ENCODE measurements at regions not wholly inside any gene's neighbourhood (a gene's known extent, or its start where the extent isn't known, plus 50 kb on each side); places are given as distances from the start of the nearest gene placed in this dataset.

GRCh38 chr3:26191556-26191955 is 401.7 kb downstream of the OXSM start:
- Histone ChIP-seq H3K4me1 (ENCODE audit: control insufficient read depth in 2 of 2, insufficient read depth in 2 of 2, low read length in 2 of 2) (no peaks in the 10 kb centered on the region), H3K27ac (ENCODE audit: low read depth in 1 of 2, low read length in 1 of 2) (no peak overlapping the region), H3K27me3 (ENCODE audit: control insufficient read depth in 2 of 2, insufficient read depth in 1 of 2, low read length in 1 of 2) (no peaks in the 10 kb centered on the region), H3K36me3 (ENCODE audit: control insufficient read depth in 2 of 2, insufficient read depth in 2 of 2, low read length in 1 of 2) (no peaks in the 10 kb centered on the region), H3K4me3 (ENCODE audit: low read length in 2 of 2) (no peak overlapping the region), H3K9me3 (ENCODE audit: control insufficient read depth in 2 of 2, insufficient read depth in 1 of 2, low read length in 1 of 2) (no peaks in the 10 kb centered on the region)
- 98% methylated on average over 1 of the region's 1 CpG for WGBS
- DNase-seq (ENCODE audit: low read depth in 6 of 9, low spot score in 9 of 9): no peak

- H3K27ac ChIP-seq (ENCODE audit: low read depth in 1 of 2, low read length in 1 of 2): no peak overlapping the region
- WGBS: 76% methylated on average over 3 of the region's 3 CpGs
- no peaks in the 10 kb centered on the region for H3K27me3 ChIP-seq (ENCODE audit: control insufficient read depth in 2 of 2, insufficient read depth in 1 of 2, low read length in 1 of 2)
- no peaks in the 10 kb centered on the region for H3K36me3 ChIP-seq (ENCODE audit: control insufficient read depth in 2 of 2, insufficient read depth in 2 of 2, low read length in 1 of 2)
- H3K4me1 ChIP-seq (ENCODE audit: control insufficient read depth in 2 of 2, insufficient read depth in 2 of 2, low read length in 2 of 2): no peaks in the 10 kb centered on the region
- no peak for DNase-seq (ENCODE audit: low read depth in 6 of 9, low spot score in 9 of 9)
- H3K9me3 ChIP-seq (ENCODE audit: control insufficient read depth in 2 of 2, insufficient read depth in 1 of 2, low read length in 1 of 2): no peaks in the 10 kb centered on the region
- H3K4me3 ChIP-seq (ENCODE audit: low read length in 2 of 2): no peak overlapping the region
Measured at GRCh38 chr3:26193558-26193957, 403.7 kb downstream of the OXSM start.

GRCh38 chr3:26196781-26197180 is 406.9 kb downstream of the OXSM start:
- Histone ChIP-seq H3K27me3 (ENCODE audit: control insufficient read depth in 2 of 2, insufficient read depth in 1 of 2, low read length in 1 of 2) (no peaks in the 10 kb centered on the region), H3K36me3 (ENCODE audit: control insufficient read depth in 2 of 2, insufficient read depth in 2 of 2, low read length in 1 of 2) (no peaks in the 10 kb centered on the region), H3K4me3 (ENCODE audit: low read length in 2 of 2) (no peak overlapping the region), H3K4me1 (ENCODE audit: control insufficient read depth in 2 of 2, insufficient read depth in 2 of 2, low read length in 2 of 2) (no peaks in the 10 kb centered on the region), H3K27ac (ENCODE audit: low read depth in 1 of 2, low read length in 1 of 2) (no peak overlapping the region), H3K9me3 (ENCODE audit: control insufficient read depth in 2 of 2, insufficient read depth in 1 of 2, low read length in 1 of 2) (no peaks in the 10 kb centered on the region)
- no peak for DNase-seq (ENCODE audit: low read depth in 6 of 9, low spot score in 9 of 9)

- Histone ChIP-seq H3K27me3 (ENCODE audit: control insufficient read depth in 2 of 2, insufficient read depth in 1 of 2, low read length in 1 of 2) (no peaks in the 10 kb centered on the region), H3K9me3 (ENCODE audit: control insufficient read depth in 2 of 2, insufficient read depth in 1 of 2, low read length in 1 of 2) (no peaks in the 10 kb centered on the region), H3K36me3 (ENCODE audit: control insufficient read depth in 2 of 2, insufficient read depth in 2 of 2, low read length in 1 of 2) (no peaks in the 10 kb centered on the region), H3K27ac (ENCODE audit: low read depth in 1 of 2, low read length in 1 of 2) (no peak overlapping the region), H3K4me3 (ENCODE audit: low read length in 2 of 2) (no peak overlapping the region), H3K4me1 (ENCODE audit: control insufficient read depth in 2 of 2, insufficient read depth in 2 of 2, low read length in 2 of 2) (no peaks in the 10 kb centered on the region)
- WGBS: 90% methylated on average over 2 of the region's 2 CpGs
- no peak for DNase-seq (ENCODE audit: low read depth in 6 of 9, low spot score in 9 of 9)
Measured at GRCh38 chr3:26198609-26199008, 408.7 kb downstream of the OXSM start.

- DNase-seq (ENCODE audit: low read depth in 6 of 9, low spot score in 9 of 9): no peak
- Histone ChIP-seq H3K27me3 (ENCODE audit: control insufficient read depth in 2 of 2, insufficient read depth in 1 of 2, low read length in 1 of 2) (no peaks in the 10 kb centered on the region), H3K4me3 (ENCODE audit: low read length in 2 of 2) (no peak overlapping the region), H3K27ac (ENCODE audit: low read depth in 1 of 2, low read length in 1 of 2) (no peak overlapping the region), H3K4me1 (ENCODE audit: control insufficient read depth in 2 of 2, insufficient read depth in 2 of 2, low read length in 2 of 2) (no peaks in the 10 kb centered on the region), H3K9me3 (ENCODE audit: control insufficient read depth in 2 of 2, insufficient read depth in 1 of 2, low read length in 1 of 2) (no peaks in the 10 kb centered on the region), H3K36me3 (ENCODE audit: control insufficient read depth in 2 of 2, insufficient read depth in 2 of 2, low read length in 1 of 2) (no peaks in the 10 kb centered on the region)
- WGBS: 81% methylated on average over 3 of the region's 3 CpGs
Measured at GRCh38 chr3:26202169-26202568, 412.3 kb downstream of the OXSM start.

GRCh38 chr3:26205475-26205874 is 415.6 kb downstream of the OXSM start:
- WGBS: 95% methylated on average over 1 of the region's 1 CpG
- no peak overlapping the region for H3K27ac ChIP-seq (ENCODE audit: low read depth in 1 of 2, low read length in 1 of 2)
- no peaks in the 10 kb centered on the region for H3K27me3 ChIP-seq (ENCODE audit: control insufficient read depth in 2 of 2, insufficient read depth in 1 of 2, low read length in 1 of 2)
- no peaks in the 10 kb centered on the region for H3K9me3 ChIP-seq (ENCODE audit: control insufficient read depth in 2 of 2, insufficient read depth in 1 of 2, low read length in 1 of 2)
- no peaks in the 10 kb centered on the region for H3K36me3 ChIP-seq (ENCODE audit: control insufficient read depth in 2 of 2, insufficient read depth in 2 of 2, low read length in 1 of 2)
- H3K4me1 ChIP-seq (ENCODE audit: control insufficient read depth in 2 of 2, insufficient read depth in 2 of 2, low read length in 2 of 2): no peaks in the 10 kb centered on the region
- no peak for DNase-seq (ENCODE audit: low read depth in 6 of 9, low spot score in 9 of 9)
- no peak overlapping the region for H3K4me3 ChIP-seq (ENCODE audit: low read length in 2 of 2)

GRCh38 chr3:26208201-26208600 is 414.4 kb upstream of the LRRC3B start:
- DNase-seq (ENCODE audit: low read depth in 6 of 9, low spot score in 9 of 9): no peak
- H3K36me3 ChIP-seq (ENCODE audit: control insufficient read depth in 2 of 2, insufficient read depth in 2 of 2, low read length in 1 of 2): no peaks in the 10 kb centered on the region
- WGBS: 91% methylated on average over 4 of the region's 4 CpGs
- no peaks in the 10 kb centered on the region for H3K4me1 ChIP-seq (ENCODE audit: control insufficient read depth in 2 of 2, insufficient read depth in 2 of 2, low read length in 2 of 2)
- H3K27me3 ChIP-seq (ENCODE audit: control insufficient read depth in 2 of 2, insufficient read depth in 1 of 2, low read length in 1 of 2): no peaks in the 10 kb centered on the region
- no peaks in the 10 kb centered on the region for H3K9me3 ChIP-seq (ENCODE audit: control insufficient read depth in 2 of 2, insufficient read depth in 1 of 2, low read length in 1 of 2)
- H3K4me3 ChIP-seq (ENCODE audit: low read length in 2 of 2): no peak overlapping the region
- no peak overlapping the region for H3K27ac ChIP-seq (ENCODE audit: low read depth in 1 of 2, low read length in 1 of 2)

- Histone ChIP-seq H3K4me3 (ENCODE audit: low read length in 2 of 2) (no peak overlapping the region), H3K4me1 (ENCODE audit: control insufficient read depth in 2 of 2, insufficient read depth in 2 of 2, low read length in 2 of 2) (no peaks in the 10 kb centered on the region), H3K27ac (ENCODE audit: low read depth in 1 of 2, low read length in 1 of 2) (no peak overlapping the region), H3K27me3 (ENCODE audit: control insufficient read depth in 2 of 2, insufficient read depth in 1 of 2, low read length in 1 of 2) (no peaks in the 10 kb centered on the region), H3K9me3 (ENCODE audit: control insufficient read depth in 2 of 2, insufficient read depth in 1 of 2, low read length in 1 of 2) (no peaks in the 10 kb centered on the region), H3K36me3 (ENCODE audit: control insufficient read depth in 2 of 2, insufficient read depth in 2 of 2, low read length in 1 of 2) (no peaks in the 10 kb centered on the region)
- DNase-seq (ENCODE audit: low read depth in 6 of 9, low spot score in 9 of 9): no peak
- 89% methylated on average over 2 of the region's 2 CpGs for WGBS
Measured at GRCh38 chr3:26229801-26230200, 392.8 kb upstream of the LRRC3B start.

GRCh38 chr3:26233374-26233773 is 389.2 kb upstream of the LRRC3B start:
- H3K27me3 ChIP-seq (ENCODE audit: control insufficient read depth in 2 of 2, insufficient read depth in 1 of 2, low read length in 1 of 2): no peaks in the 10 kb centered on the region
- H3K36me3 ChIP-seq (ENCODE audit: control insufficient read depth in 2 of 2, insufficient read depth in 2 of 2, low read length in 1 of 2): no peaks in the 10 kb centered on the region
- 88% methylated on average over 4 of the region's 4 CpGs for WGBS
- no peak overlapping the region for H3K27ac ChIP-seq (ENCODE audit: low read depth in 1 of 2, low read length in 1 of 2)
- no peaks in the 10 kb centered on the region for H3K9me3 ChIP-seq (ENCODE audit: control insufficient read depth in 2 of 2, insufficient read depth in 1 of 2, low read length in 1 of 2)
- no peaks in the 10 kb centered on the region for H3K4me1 ChIP-seq (ENCODE audit: control insufficient read depth in 2 of 2, insufficient read depth in 2 of 2, low read length in 2 of 2)
- no peak for DNase-seq (ENCODE audit: low read depth in 6 of 9, low spot score in 9 of 9)
- H3K4me3 ChIP-seq (ENCODE audit: low read length in 2 of 2): no peak overlapping the region

GRCh38 chr3:26236531-26236930 is 386.0 kb upstream of the LRRC3B start:
- WGBS: 45% methylated on average over 2 of the region's 2 CpGs
- DNase-seq (ENCODE audit: low read depth in 6 of 9, low spot score in 9 of 9): no peak
- no peaks in the 10 kb centered on the region for H3K4me1 ChIP-seq (ENCODE audit: control insufficient read depth in 2 of 2, insufficient read depth in 2 of 2, low read length in 2 of 2)
- H3K36me3 ChIP-seq (ENCODE audit: control insufficient read depth in 2 of 2, insufficient read depth in 2 of 2, low read length in 1 of 2): no peaks in the 10 kb centered on the region
- H3K27me3 ChIP-seq (ENCODE audit: control insufficient read depth in 2 of 2, insufficient read depth in 1 of 2, low read length in 1 of 2): no peaks in the 10 kb centered on the region
- no peak overlapping the region for H3K4me3 ChIP-seq (ENCODE audit: low read length in 2 of 2)
- H3K27ac ChIP-seq (ENCODE audit: low read depth in 1 of 2, low read length in 1 of 2): no peak overlapping the region
- H3K9me3 ChIP-seq (ENCODE audit: control insufficient read depth in 2 of 2, insufficient read depth in 1 of 2, low read length in 1 of 2): no peaks in the 10 kb centered on the region

Data from thymus (tissue), 11 donors.